Esophagus muscularis mucosa (tissue), 4 donors: ENCODE measurements at regions not wholly inside any gene's neighbourhood (a gene's known extent, or its start where the extent isn't known, plus 50 kb on each side); places are given as distances from the start of the nearest gene placed in this dataset.
"Not testable (repeated sequence)": the region's sequence is repeated elsewhere in the genome, so short reads cannot be mapped to it uniquely, and the experiment has no call there.

ENCODE experiments used
- DNase-seq: peaks from one replicate; pipeline ENCODE4 v3.0.0-alpha.2; 2017; ENCODE audit errors: extremely low spot score
- H3K27ac ChIP-seq, 4 donors: fragments of 200-600 bp; sonication (generic); replicated peaks in 1 of 4; 1 replicate in 3 of 4; 2 replicates in 1 of 4; pipeline ENCODE4 v1.5.1; 2016 to 2019; ENCODE audit warnings: mild to moderate bottlenecking in 1 of 4
- H3K27me3 ChIP-seq, 4 donors: fragments of 200-600 bp; sonication (generic); one replicate each; pipeline versions ENCODE4 v1.5.1 to v1.6.0; 2016 to 2019
- H3K36me3 ChIP-seq, 4 donors: fragments of 200-600 bp; sonication (generic); one replicate each; pipeline ENCODE4 v1.5.1; 2016 to 2019
- H3K4me1 ChIP-seq, 4 donors: fragments of 200-600 bp; sonication (generic); one replicate each; pipeline ENCODE4 v1.5.1; 2016 to 2019
- H3K4me3 ChIP-seq, 4 donors: fragments of 200-600 bp; sonication (generic); 1 replicate in 2 of 4; 2 replicates in 2 of 4; pipeline ENCODE4 v1.5.1; 2016 to 2019; ENCODE audit warnings: mild to moderate bottlenecking in 4 of 4, moderate library complexity in 1 of 4
- H3K9me3 ChIP-seq, 4 donors: fragments of 200-600 bp; sonication (generic); 1 replicate in 3 of 4; 2 replicates in 1 of 4; pipeline ENCODE4 v1.5.1; 2016 to 2019
- CTCF ChIP-seq, 3 experiments: fragments of 200-600 bp in 2 of 3; fragments of 450-650 bp in 1 of 3; sonication (generic) in 2 of 3; IDR thresholded peaks; one replicate each; pipeline ENCODE4 v1.5.1; 2017 to 2019; ENCODE audit warnings: antibody characterized with exemption in 3 of 3, mild to moderate bottlenecking in 2 of 3, moderate library complexity in 1 of 3
- EP300 ChIP-seq: sonication (generic); formaldehyde crosslinking; IDR thresholded peaks from one replicate; pipeline ENCODE4 v1.6.1; 2017; ENCODE audit warnings: antibody characterized with exemption
- POLR2A ChIP-seq: fragments of 450-650 bp; IDR thresholded peaks from one replicate; pipeline ENCODE4 v1.6.1; 2017; ENCODE audit warnings: antibody characterized with exemption, moderate library complexity, mild to moderate bottlenecking, low read depth
- POLR2AphosphoS5 ChIP-seq, 2 donors: sonication (generic); formaldehyde crosslinking; IDR thresholded peaks; one replicate each; pipeline ENCODE4 v1.6.1; 2017; ENCODE audit warnings: antibody characterized with exemption in 2 of 2
- WGBS: methylation state at CpG from one replicate; pipeline ENCODE4 v1.1.5; 2018; 5-methylcytosine and 5-hydroxymethylcytosine counted together
- intact Hi-C: fragments of 100-400 bp; cut with DNase I; formaldehyde crosslinking; loops from one replicate; pipeline ENCODE4 v1.15.1; 2023

GRCh38 chr3:145244327-145244726 lies 916.7 kb downstream of the PLOD2 start:
- intact Hi-C loops, result no loop called here
- Histone ChIP-seq H3K4me3 (no peak overlapping the region), H3K36me3 (no peaks in the 10 kb centered on the region), H3K27ac (no peak overlapping the region), H3K27me3 (no peaks in the 10 kb centered on the region), H3K4me1 (peaks cover 0 to 4% (median 0%) of the 10 kb centered on the region in 4 donors), H3K9me3 (peaks cover 0 to 22% (median 14%) of the 10 kb centered on the region in 4 donors)
- DNase-seq, result no peak
- 71% methylated on average over 1 of the region's 1 CpG for WGBS
- no peak for TF ChIP-seq CTCF (IDR thresholded peaks at IDR 0.05)
- TF ChIP-seq POLR2A, result no peak
- TF ChIP-seq EP300, result no peak
- TF ChIP-seq POLR2AphosphoS5 (IDR thresholded peaks at IDR 0.05), result no peak

GRCh38 chr3:145246291-145246690 lies 914.7 kb downstream of the PLOD2 start:
- 92% methylated on average over 1 of the region's 1 CpG for WGBS
- H3K36me3 ChIP-seq, result no peaks in the 10 kb centered on the region
- intact Hi-C loops, result no loop called here

GRCh38 chr3:145248928-145249327 lies 912.1 kb downstream of the PLOD2 start:
- Histone ChIP-seq H3K27ac (no peak overlapping the region), H3K4me1 (peaks cover 0 to 3% (median 0%) of the 10 kb centered on the region in 4 donors), H3K36me3 (no peaks in the 10 kb centered on the region), H3K9me3 (peaks cover 0 to 30% (median 23%) of the 10 kb centered on the region in 4 donors), H3K4me3 (no peak overlapping the region), H3K27me3 (no peaks in the 10 kb centered on the region)
- TF ChIP-seq CTCF (IDR thresholded peaks at IDR 0.05) (no peak), POLR2AphosphoS5 (IDR thresholded peaks at IDR 0.05) (no peak), POLR2A (no peak), EP300 (no peak)
- intact Hi-C loops, result no loop called here
- no peak for DNase-seq

More at GRCh38 chr3:145246291-145246690, 914.7 kb downstream of the PLOD2 start:
- no peak for DNase-seq
- Histone ChIP-seq H3K9me3 (peaks cover 0 to 30% (median 23%) of the 10 kb centered on the region in 4 donors), H3K27ac (no peak overlapping the region), H3K4me1 (peaks cover 0 to 4% (median 0%) of the 10 kb centered on the region in 4 donors), H3K27me3 (no peaks in the 10 kb centered on the region), H3K4me3 (no peak overlapping the region)
- TF ChIP-seq EP300 (no peak), POLR2A (no peak), POLR2AphosphoS5 (IDR thresholded peaks at IDR 0.05) (no peak)

- no peak overlapping the region for H3K27ac ChIP-seq
- no peaks in the 10 kb centered on the region for H3K4me1 ChIP-seq
- no peak overlapping the region for H3K4me3 ChIP-seq
- intact Hi-C loops, result no loop called here
- H3K27me3 ChIP-seq, result no peaks in the 10 kb centered on the region
- TF ChIP-seq CTCF (IDR thresholded peaks at IDR 0.05) (no peak), EP300 (no peak), POLR2A (no peak), POLR2AphosphoS5 (IDR thresholded peaks at IDR 0.05) (no peak)
- 74% methylated on average over 1 of the region's 1 CpG for WGBS
- no peaks in the 10 kb centered on the region for H3K36me3 ChIP-seq
- H3K9me3 ChIP-seq, result peaks cover 0 to 30% (median 23%) of the 10 kb centered on the region in 4 donors
- no peak for DNase-seq
These were observed 909.7 kb downstream of the PLOD2 start for GRCh38 chr3:145251311-145251710.

GRCh38 chr3:145257967-145258366 lies 903.0 kb downstream of the PLOD2 start:
- H3K4me3 ChIP-seq, intact Hi-C loops, DNase-seq, H3K4me1 ChIP-seq, H3K27ac ChIP-seq, H3K36me3 ChIP-seq, H3K27me3 ChIP-seq, H3K9me3 ChIP-seq: not testable (repeated sequence)
- WGBS, result 98% methylated on average over 7 of the region's 12 CpGs

GRCh38 chr3:145259166-145259880 lies 901.7 kb downstream of the PLOD2 start:
- Histone ChIP-seq H3K9me3 (no peaks in the 10 kb centered on the region), H3K4me3 (no peak overlapping the region), H3K36me3 (no peaks in the 10 kb centered on the region), H3K27ac (no peak overlapping the region), H3K27me3 (no peaks in the 10 kb centered on the region), H3K4me1 (peaks cover 0 to 5% (median 0%) of the 10 kb centered on the region in 4 donors)
- no peak for TF ChIP-seq CTCF (IDR thresholded peaks at IDR 0.05)
- TF ChIP-seq POLR2A, result no peak
- no peak for TF ChIP-seq EP300
- TF ChIP-seq POLR2AphosphoS5 (IDR thresholded peaks at IDR 0.05), result no peak
- intact Hi-C loops, result no loop called here
- DNase-seq, result no peak
- 66% methylated on average over 3 of the region's 3 CpGs for WGBS

- intact Hi-C loops, H3K27ac ChIP-seq, H3K4me3 ChIP-seq, H3K9me3 ChIP-seq, H3K27me3 ChIP-seq, H3K4me1 ChIP-seq, DNase-seq, H3K36me3 ChIP-seq: not testable (repeated sequence)
- 93% methylated on average over 1 of the region's 1 CpG for WGBS
These were observed 897.5 kb downstream of the PLOD2 start for GRCh38 chr3:145263458-145263857.
